Medulla oblongata (tissue), 1 donor: ENCODE measurements at regions not wholly inside any gene's neighbourhood (a gene's known extent, or its start where the extent isn't known, plus 50 kb on each side); places are given as distances from the start of the nearest gene placed in this dataset.

Experiments
- DNase-seq: peaks from one replicate; pipeline ENCODE4 v3.0.0-alpha.2; 2015; ENCODE audit errors: extremely low spot score

DNA sequence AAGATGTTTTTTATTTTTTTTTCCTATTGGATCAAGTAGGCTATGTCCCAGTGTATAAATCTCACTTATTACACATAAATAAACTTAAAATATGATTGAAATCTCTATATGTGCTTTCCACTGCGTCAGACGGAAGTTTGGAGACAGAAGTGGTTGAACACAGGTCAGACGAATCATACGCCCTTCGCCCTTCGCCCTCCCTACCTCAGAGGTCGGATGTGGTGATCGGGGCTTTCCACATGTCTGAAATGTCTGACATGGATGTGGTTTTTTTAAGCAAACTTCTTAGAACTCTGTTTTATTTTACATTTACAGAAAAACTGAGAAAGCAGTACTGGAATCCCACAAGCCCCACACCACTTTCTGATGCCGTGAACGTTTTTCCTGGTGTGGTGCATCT lies 344.4 kb downstream of the THBS2 start:
- no peak for DNase-seq

DNA sequence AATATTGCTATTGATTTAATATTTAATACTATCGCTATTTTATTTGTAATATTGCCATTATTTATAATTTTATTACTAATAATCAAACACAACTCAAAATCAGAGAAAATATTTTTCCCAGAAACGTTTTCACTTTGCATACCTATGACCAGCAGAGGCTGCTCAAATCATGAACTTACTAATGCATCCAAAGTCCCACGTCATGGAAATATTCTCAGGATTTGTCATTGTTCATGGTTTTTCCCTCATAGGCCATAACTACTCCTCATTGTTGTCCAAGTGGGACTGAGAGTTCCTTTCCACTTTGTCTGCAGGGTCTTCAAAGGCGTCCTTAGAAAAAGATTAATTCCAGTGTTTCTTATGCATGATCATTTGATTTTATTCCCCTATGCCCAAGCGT lies 344.8 kb downstream of the THBS2 start:
- DNase-seq, result no peak

DNA sequence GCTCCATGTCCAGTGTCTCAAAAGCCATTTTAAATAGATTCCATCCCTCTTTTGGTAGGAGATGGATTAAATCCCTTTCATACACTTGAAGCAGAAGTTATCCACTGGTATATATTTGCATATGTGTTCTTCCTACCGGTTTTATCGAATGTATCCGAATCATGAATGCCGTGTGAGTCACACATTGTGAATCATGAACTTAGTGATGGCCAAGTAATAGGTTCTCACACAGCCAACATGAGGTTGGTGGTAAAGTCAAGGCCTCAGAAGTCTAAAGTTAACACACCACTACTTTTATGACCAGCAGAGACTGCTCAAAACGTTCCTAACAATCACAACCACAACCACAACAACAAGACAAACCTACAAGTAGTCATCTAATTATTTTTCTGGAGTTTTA lies 345.5 kb downstream of the THBS2 start:
- DNase-seq, result no peak

DNA sequence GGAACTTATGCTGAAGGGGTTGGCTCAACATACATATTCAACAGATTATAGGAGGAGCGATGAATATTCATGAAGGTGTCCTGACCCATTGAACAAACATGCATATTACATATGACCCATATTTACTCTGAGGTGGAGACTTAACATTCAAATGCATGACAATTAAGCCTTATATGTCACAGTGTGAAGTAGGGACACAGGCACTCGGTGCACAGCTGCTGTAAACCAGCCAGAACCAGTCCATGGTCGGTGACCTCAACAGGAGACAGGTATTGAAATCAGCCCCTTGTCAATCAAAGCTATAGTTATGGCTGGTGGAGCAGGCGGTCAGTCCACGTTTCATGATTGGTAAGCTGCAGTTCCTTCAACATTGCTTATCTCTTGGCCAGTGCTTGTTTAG lies 347.3 kb downstream of the THBS2 start:
- DNase-seq, result no peak

GRCh38 chr6:168905451-168906090 lies 348.1 kb downstream of the THBS2 start:
- no peak for DNase-seq

- DNase-seq, result no peak
These were observed 349.9 kb downstream of the THBS2 start for GRCh38 chr6:168903613-168904345.

DNA sequence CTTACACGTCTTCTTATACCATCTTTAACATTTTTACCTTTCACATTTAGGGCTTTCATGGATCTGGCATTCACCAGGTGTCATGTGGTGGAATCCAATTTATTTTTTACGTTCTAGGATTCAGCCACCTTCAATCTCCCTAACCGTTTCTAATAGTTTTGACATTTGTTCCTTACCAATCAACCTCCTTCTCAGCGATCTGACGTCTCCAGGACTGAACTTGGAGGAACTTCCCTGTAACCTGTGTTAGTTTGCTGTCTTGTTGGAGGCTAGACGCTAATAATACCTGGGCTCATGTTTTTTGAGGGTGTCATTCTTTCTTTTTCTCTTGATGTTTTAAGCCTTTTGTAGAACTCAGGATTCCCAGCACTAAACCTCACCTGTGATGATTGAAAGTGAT lies 351.6 kb downstream of the THBS2 start:
- no peak for DNase-seq

- DNase-seq, result no peak
These were observed 352.6 kb downstream of the THBS2 start for GRCh38 chr6:168901076-168901475.

- DNase-seq, result no peak
These were observed 357.3 kb downstream of the THBS2 start for GRCh38 chr6:168896321-168896720.

DNA sequence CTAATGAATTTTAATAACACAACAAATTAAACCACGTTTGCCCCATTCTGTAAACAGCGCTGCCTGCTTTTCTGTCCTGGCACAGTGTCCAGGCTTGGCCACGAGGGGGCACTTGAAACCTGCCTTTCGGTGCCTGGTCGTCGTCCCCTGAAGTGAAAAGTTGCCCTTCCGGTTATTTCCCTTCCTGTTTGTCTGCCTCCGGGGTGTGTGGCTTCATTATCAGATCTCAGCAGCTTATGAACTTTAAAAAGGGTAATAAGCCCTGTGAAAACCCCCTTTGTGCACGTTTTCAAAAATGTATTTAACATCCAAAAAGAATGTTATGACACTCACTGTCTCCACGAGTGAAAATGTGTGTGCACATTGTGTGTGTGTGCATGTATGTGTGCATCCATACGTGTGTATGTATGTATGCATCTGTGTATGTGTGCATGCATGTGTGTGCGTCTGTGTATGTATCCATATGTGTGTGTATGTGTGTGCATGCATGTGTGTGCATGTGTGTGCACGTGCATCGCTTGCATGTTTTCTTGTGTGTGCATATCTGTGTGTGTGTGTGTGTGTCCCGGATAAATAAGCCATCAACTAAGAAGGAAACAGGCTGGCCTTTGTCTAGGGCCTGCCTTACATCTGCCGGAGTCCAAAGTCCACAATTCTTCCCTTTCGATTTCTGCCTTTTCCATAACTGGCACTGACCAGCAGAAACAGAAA lies 358.4 kb downstream of the THBS2 start:
- peak; percentile 87 for DNase-seq

GRCh38 chr6:168892031-168892430 lies 361.6 kb downstream of the THBS2 start:
- no peak for DNase-seq

DNA sequence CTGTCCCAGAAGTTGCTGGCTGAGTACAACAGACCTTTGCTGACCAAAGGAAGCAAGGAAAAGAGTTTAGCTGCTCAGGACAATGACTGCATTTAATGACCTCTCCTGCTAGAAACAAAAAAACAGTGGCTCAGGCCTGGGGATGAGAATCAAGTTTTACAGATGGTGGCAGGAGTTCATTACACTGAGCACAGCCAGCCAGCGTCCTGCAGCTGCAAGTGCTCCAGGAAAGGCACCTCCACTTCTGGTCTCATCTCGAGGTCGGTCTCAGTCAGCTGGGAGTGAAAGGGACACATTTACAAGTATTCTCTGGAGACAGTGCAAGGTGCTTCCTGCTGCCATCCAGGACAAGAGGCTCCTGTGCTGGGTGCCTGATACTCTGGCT lies 362.7 kb downstream of the THBS2 start:
- DNase-seq, result no peak

GRCh38 chr6:168890306-168890980 lies 363.2 kb downstream of the THBS2 start:
- DNase-seq, result no peak

GRCh38 chr6:168888786-168889345 lies 364.8 kb downstream of the THBS2 start:
- DNase-seq, result no peak

DNA sequence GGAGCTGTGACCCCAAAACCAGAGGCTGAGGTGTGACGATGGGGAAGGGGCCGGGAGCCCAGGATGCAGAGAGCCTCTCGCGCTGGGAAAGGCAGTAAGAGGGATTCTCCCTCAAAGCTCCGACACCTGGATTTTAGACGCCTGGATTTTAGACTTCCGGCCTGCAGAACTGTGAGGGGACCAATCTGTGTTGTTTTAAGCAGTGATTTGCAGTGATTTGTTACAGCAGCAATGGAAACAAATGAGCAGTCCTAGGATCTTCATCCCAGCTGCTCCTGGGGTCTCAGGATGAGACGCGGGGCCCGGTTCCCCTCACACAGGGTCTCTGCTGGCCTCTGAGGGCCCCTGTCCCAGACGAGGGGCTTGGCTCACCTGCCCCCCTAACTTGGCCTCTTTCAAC lies 365.5 kb downstream of the THBS2 start:
- DNase-seq, result no peak

DNA sequence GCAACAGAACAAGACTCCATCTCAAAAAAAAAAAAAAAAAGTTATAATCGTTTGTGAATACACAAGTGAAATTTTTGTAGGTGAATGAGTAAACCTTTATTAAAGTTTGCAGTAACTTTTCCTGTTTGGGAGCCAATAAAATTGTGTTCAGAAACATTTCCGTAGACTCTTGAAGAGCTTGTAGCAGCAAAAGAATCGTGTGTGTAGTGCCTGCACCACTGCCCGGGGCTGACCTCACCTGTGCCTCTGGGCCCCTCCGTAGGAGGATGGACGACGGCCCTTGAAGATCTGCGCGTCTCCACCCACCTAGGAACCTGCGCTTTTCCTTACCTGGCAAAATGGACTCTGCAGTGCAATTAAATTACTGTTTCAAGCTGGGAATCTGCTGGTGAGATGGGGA lies 366.0 kb downstream of the THBS2 start:
- DNase-seq, result no peak

DNA sequence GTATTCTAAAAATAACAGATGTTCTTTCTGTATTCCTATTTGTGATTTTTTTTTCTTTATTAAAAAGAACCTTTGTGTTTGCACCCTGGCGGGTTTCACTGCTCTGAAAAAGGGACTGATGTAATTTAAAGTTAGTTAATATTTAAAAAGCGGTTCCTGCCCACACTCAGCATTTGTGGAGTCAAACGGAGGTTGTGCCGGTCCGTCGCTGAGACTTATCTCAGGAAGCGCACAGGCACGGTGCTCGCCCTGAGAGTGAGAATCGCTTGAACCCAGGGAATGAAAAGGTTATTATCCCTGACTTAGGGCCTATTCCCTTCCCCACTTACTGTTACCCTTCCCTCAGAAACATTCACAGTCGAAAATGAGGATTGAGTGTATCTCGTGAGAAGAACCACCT lies 366.7 kb downstream of the THBS2 start:
- DNase-seq, result no peak

GRCh38 chr6:168885751-168886742 lies 367.6 kb downstream of the THBS2 start:
- no peak for DNase-seq

- DNase-seq, result no peak
These were observed 368.4 kb downstream of the THBS2 start for GRCh38 chr6:168885196-168885595.

DNA sequence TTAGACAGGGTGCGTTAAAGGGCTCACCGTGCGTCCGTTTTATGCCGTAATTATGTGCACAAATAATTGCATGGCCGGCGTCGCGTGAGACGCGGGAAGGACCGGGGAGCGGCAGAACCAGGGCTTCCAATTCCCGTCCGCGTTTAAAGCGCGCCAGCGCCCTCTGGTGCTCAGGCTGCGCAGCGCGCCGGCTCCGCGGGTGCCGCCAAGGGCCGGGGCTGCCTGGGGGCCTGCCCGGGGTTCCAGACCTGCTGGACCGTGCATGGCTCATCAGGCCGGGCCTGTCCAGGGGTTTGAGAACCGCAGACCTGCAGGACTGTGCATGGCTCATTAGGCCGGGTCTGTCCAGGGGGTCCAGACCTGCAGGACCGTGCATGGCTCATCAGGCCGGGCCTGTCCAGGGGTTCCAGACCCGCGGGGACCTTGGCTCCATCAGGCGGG lies 369.0 kb downstream of the THBS2 start:
- peak; percentile 72 for DNase-seq
